ENCODE measurements at regions not wholly inside any gene's neighbourhood (a gene's known extent, or its start where the extent isn't known, plus 50 kb on each side); places are given as distances from the start of the nearest gene placed in this dataset.

GRCh38 chr13:80611310-80611709 lies 270.4 kb upstream of the SPRY2 start:
- DNase-seq (ENCODE audit: low read depth in 1 of 2, low spot score in 1 of 2), result no peak
- TF ChIP-seq GABPA (IDR thresholded peaks at IDR 0.05; ENCODE audit: low read depth), result no peak
- no peak for TF ChIP-seq CTCF (IDR thresholded peaks at IDR 0.05; ENCODE audit: insufficient read depth, low read length)
- TF ChIP-seq SPI1 (IDR thresholded peaks at IDR 0.05; ENCODE audit: borderline replicate concordance, low read depth), result no peak
- no peak for TF ChIP-seq REST (IDR thresholded peaks at IDR 0.05; ENCODE audit: insufficient replicate concordance, low read depth)
- no peak for TF ChIP-seq POLR2AphosphoS5 (IDR thresholded peaks at IDR 0.05; ENCODE audit: low read depth)
- no peaks in the 10 kb centered on the region for H3K27me3 ChIP-seq (ENCODE audit: insufficient read depth, poor library complexity, severe bottlenecking)
- no peak overlapping the region for H3K4me3 ChIP-seq (replicated peaks; ENCODE audit: insufficient read depth, low read length)
- no peak overlapping the region for H3K27ac ChIP-seq (replicated peaks)

DNA sequence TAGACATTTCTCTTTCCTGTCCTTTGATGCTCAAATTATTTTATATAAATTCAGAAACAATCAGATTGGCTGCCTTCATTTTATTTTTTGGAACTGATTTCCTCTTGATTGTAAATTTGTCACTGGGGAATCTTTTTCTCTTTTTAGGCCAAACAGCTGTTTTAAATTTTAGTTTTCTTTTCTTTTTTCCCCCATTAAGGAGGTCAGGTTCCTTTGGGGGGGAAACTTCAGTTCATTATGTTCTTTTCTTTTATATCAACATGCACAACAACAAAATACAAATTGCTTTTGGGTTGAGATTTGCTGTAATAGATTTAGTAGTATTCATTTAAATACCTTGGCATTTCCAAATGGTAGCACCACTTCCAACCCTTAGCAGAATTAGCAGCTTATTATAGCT lies 264.8 kb upstream of the SPRY2 start:
- Histone ChIP-seq H3K27ac (replicated peaks) (no peak overlapping the region), H3K27me3 (ENCODE audit: insufficient read depth, poor library complexity, severe bottlenecking) (no peaks in the 10 kb centered on the region), H3K4me3 (replicated peaks; ENCODE audit: insufficient read depth, low read length) (no peak overlapping the region)
- DNase-seq (ENCODE audit: low read depth in 1 of 2, low spot score in 1 of 2), result no peak
- TF ChIP-seq SPI1 (IDR thresholded peaks at IDR 0.05; ENCODE audit: borderline replicate concordance, low read depth), result no peak
- TF ChIP-seq REST (IDR thresholded peaks at IDR 0.05; ENCODE audit: insufficient replicate concordance, low read depth), result no peak
- no peak for TF ChIP-seq POLR2AphosphoS5 (IDR thresholded peaks at IDR 0.05; ENCODE audit: low read depth)
- no peak for TF ChIP-seq CTCF (IDR thresholded peaks at IDR 0.05; ENCODE audit: insufficient read depth, low read length)
- TF ChIP-seq GABPA (IDR thresholded peaks at IDR 0.05; ENCODE audit: low read depth), result no peak

- DNase-seq (ENCODE audit: low read depth in 1 of 2, low spot score in 1 of 2), result no peak
- TF ChIP-seq GABPA (IDR thresholded peaks at IDR 0.05; ENCODE audit: low read depth) (no peak), SPI1 (IDR thresholded peaks at IDR 0.05; ENCODE audit: borderline replicate concordance, low read depth) (no peak), CTCF (IDR thresholded peaks at IDR 0.05; ENCODE audit: insufficient read depth, low read length) (no peak), POLR2AphosphoS5 (IDR thresholded peaks at IDR 0.05; ENCODE audit: low read depth) (no peak), REST (IDR thresholded peaks at IDR 0.05; ENCODE audit: insufficient replicate concordance, low read depth) (no peak)
- Histone ChIP-seq H3K4me3 (replicated peaks; ENCODE audit: insufficient read depth, low read length) (no peak overlapping the region), H3K27me3 (ENCODE audit: insufficient read depth, poor library complexity, severe bottlenecking) (no peaks in the 10 kb centered on the region), H3K27ac (replicated peaks) (no peak overlapping the region)
Observed at GRCh38 chr13:80605011-80605410, 264.1 kb upstream of the SPRY2 start.

Measured in HL-60 (cell line).